HepG2 (cell line): ENCODE measurements at regions not wholly inside any gene's neighbourhood (a gene's known extent, or its start where the extent isn't known, plus 50 kb on each side); places are given as distances from the start of the nearest gene placed in this dataset.
A peak's percentile ranks its signal among the peaks of the same experiment; 100 is the strongest.

Source experiments
- ARID4A ChIP-seq: sonication (generic); formaldehyde crosslinking; IDR thresholded peaks from 2 replicates; pipeline ENCODE4 v1.5.0; 2020; ENCODE audit warnings: mild to moderate bottlenecking, missing genetic modification reagents, borderline replicate concordance
- ATF1 ChIP-seq: IDR thresholded peaks from 2 replicates; pipeline ENCODE4 v1.6.1; 2016; ENCODE audit warnings: mild to moderate bottlenecking, control low read depth
- GABPA ChIP-seq, 2 experiments: IDR thresholded peaks; 2 replicates each; pipeline ENCODE4 v1.6.1; 2011 to 2016; ENCODE audit warnings: low read depth in 2 of 2, low read length in 1 of 2, missing biosample characterization in 1 of 2, missing genetic modification characterization in 1 of 2
- NR2F2 ChIP-seq: IDR thresholded peaks from 2 replicates; pipeline ENCODE4 v1.6.1; 2012; ENCODE audit warnings: low read depth, inconsistent platforms, borderline replicate concordance
- PLRG1 ChIP-seq: fragments of 450-650 bp; conservative IDR thresholded peaks from 2 replicates; pipeline ENCODE4 v1.6.1; 2016
- RBM22 ChIP-seq: fragments of 200-400 bp; formaldehyde crosslinking; optimal IDR thresholded peaks from 2 replicates; pipeline ENCODE3; 2017; ENCODE audit warnings: mild to moderate bottlenecking, low read length, moderate library complexity
- SMYD3 ChIP-seq: sonication (generic); formaldehyde crosslinking; IDR thresholded peaks from 2 replicates; pipeline ENCODE4 v1.8.1; 2023; ENCODE audit warnings: mild to moderate bottlenecking, missing genetic modification reagents
- SYNCRIP ChIP-seq: fragments of 200-400 bp; formaldehyde crosslinking; IDR thresholded peaks from 2 replicates; pipeline ENCODE4 v1.6.1; 2018; ENCODE audit warnings: mild to moderate bottlenecking, low read depth, low read length; ENCODE audit not compliant: insufficient read depth
- ZBTB20 ChIP-seq: sonication (generic); formaldehyde crosslinking; IDR thresholded peaks from 2 replicates; pipeline ENCODE4 v1.8.1; 2023; ENCODE audit warnings: missing genetic modification reagents, low read depth, mild to moderate bottlenecking, borderline replicate concordance
- ZBTB43 ChIP-seq: sonication (generic); formaldehyde crosslinking; conservative IDR thresholded peaks from 2 replicates; pipeline ENCODE4 v1.4.0; 2020; ENCODE audit warnings: missing genetic modification reagents
- ZFP41 ChIP-seq: sonication (generic); formaldehyde crosslinking; IDR thresholded peaks from 2 replicates; pipeline ENCODE4 v1.4.0; 2020; ENCODE audit warnings: mild to moderate bottlenecking, missing genetic modification reagents, borderline replicate concordance
- ZNF503 ChIP-seq: sonication (generic); formaldehyde crosslinking; IDR thresholded peaks from 2 replicates; pipeline ENCODE4 v1.4.0; 2020; ENCODE audit warnings: missing genetic modification reagents
- ZNF547 ChIP-seq: sonication (generic); formaldehyde crosslinking; IDR thresholded peaks from 2 replicates; pipeline ENCODE4 v1.5.1; 2020; ENCODE audit warnings: mild to moderate bottlenecking, missing genetic modification reagents
- ZNF552 ChIP-seq: sonication (generic); formaldehyde crosslinking; IDR thresholded peaks from 2 replicates; pipeline ENCODE4 v1.9.0; 2022; ENCODE audit warnings: missing genetic modification reagents, mild to moderate bottlenecking, borderline replicate concordance
- ZNF557 ChIP-seq: sonication (generic); formaldehyde crosslinking; IDR thresholded peaks from 2 replicates; pipeline ENCODE4 v1.4.0; 2020; ENCODE audit warnings: missing genetic modification reagents
- ZNF589 ChIP-seq: sonication (generic); formaldehyde crosslinking; conservative IDR thresholded peaks from 2 replicates; pipeline ENCODE4 v1.8.0; 2022; ENCODE audit warnings: mild to moderate bottlenecking, moderate library complexity, missing genetic modification reagents
- ZNF784 ChIP-seq: sonication (generic); formaldehyde crosslinking; IDR thresholded peaks from 2 replicates; pipeline ENCODE4 v1.5.1; 2020; ENCODE audit warnings: missing genetic modification reagents, mild to moderate bottlenecking, borderline replicate concordance
- TF ChIP-seq, protein P1 (sequence below): sonication (generic); formaldehyde crosslinking; IDR thresholded peaks from 2 replicates; pipeline ENCODE4 v1.4.0; 2020; ENCODE audit warnings: mild to moderate bottlenecking, low read depth, missing genetic modification reagents

DNA sequence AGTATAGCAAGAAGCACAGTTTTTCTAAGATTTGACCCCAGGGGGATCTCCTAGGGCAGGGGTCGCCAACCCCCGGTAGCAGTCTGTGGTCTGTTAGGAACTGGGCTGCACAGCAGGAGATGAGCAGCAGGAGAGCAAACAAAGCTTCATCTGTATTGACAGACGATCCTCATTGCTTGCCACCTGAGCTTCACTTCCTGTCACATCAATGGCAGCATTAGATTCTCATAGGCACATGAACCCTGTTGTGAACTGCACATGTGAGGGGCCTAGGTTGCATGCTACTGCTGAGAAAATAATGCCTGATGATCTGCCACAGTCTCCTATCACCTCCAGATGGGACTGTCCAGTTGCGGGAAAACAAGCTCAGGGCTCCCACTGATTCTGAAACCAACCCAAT, 136.2 kb downstream of the RGPD3 start (continued):
- TF ChIP-seq ZNF589, result peak; percentile 50; the same call in 1 of the 2 replicates
- TF ChIP-seq ZNF503 (CRISPR knock-in tag), result no peak
- TF ChIP-seq NR2F2, result peak; percentile 29; the same call in 1 of the 2 replicates
- peak; percentile 73 for TF ChIP-seq ZNF547 (CRISPR knock-in tag)
- TF ChIP-seq ZBTB20 (CRISPR knock-in tag), result peak; percentile 57; the same call in 1 of the 2 replicates
- no peak for TF ChIP-seq ZNF557 (CRISPR knock-in tag)
- TF ChIP-seq, protein P1, sequence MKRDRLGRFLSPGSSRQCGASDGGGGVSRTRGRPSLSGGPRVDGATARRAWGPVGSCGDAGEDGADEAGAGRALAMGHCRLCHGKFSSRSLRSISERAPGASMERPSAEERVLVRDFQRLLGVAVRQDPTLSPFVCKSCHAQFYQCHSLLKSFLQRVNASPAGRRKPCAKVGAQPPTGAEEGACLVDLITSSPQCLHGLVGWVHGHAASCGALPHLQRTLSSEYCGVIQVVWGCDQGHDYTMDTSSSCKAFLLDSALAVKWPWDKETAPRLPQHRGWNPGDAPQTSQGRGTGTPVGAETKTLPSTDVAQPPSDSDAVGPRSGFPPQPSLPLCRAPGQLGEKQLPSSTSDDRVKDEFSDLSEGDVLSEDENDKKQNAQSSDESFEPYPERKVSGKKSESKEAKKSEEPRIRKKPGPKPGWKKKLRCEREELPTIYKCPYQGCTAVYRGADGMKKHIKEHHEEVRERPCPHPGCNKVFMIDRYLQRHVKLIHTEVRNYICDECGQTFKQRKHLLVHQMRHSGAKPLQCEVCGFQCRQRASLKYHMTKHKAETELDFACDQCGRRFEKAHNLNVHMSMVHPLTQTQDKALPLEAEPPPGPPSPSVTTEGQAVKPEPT, result peak; percentile 67; the same call in 1 of the 2 replicates
- peak; percentile 66; the same call in 1 of the 2 replicates for TF ChIP-seq SMYD3 (CRISPR knock-in tag)
- no peak for TF ChIP-seq RBM22
- no peak for TF ChIP-seq ZNF552 (CRISPR knock-in tag)
- peak; percentile 83; the same call in 1 of the 2 replicates for TF ChIP-seq ZBTB43
- no peak for TF ChIP-seq ZFP41 (CRISPR knock-in tag)
- TF ChIP-seq ARID4A (CRISPR knock-in tag), result peak; percentile 58; the same call in 1 of the 2 replicates
- TF ChIP-seq SYNCRIP, result no peak
- no peak for TF ChIP-seq ZNF784
- TF ChIP-seq GABPA (IDR thresholded peaks at IDR 0.05; ENCODE audit: low read depth, low read length), result no peak
- peak; percentile 82 for TF ChIP-seq GABPA (CRISPR knock-in tag; IDR thresholded peaks at IDR 0.05; ENCODE audit: low read depth)
- TF ChIP-seq ATF1 (CRISPR knock-in tag), result 0 out of 2 replicates have a peak, but pooled peaks have one; percentile 32
- no peak for TF ChIP-seq PLRG1
